HG02840 (cell line): ENCODE measurements at regions not wholly inside any gene's neighbourhood (a gene's known extent, or its start where the extent isn't known, plus 50 kb on each side); places are given as distances from the start of the nearest gene placed in this dataset.
"Not testable (repeated sequence)": the region's sequence is repeated elsewhere in the genome, so short reads cannot be mapped to it uniquely, and the experiment has no call there.

Source experiments
- ATAC-seq: cut with Tn5 transposase; IDR thresholded peaks from one replicate; pipeline ENCODE4 v1.9.1; 2021; ENCODE audit warnings: mild to moderate bottlenecking, moderate library complexity, moderate number of reproducible peaks; ENCODE audit not compliant: unreplicated experiment, low FRiP score

GRCh38 chr11:67780056-67780455 lies 105.6 kb upstream of the ALDH3B2 start:
- ATAC-seq = no peak

- not testable (repeated sequence) for ATAC-seq
Observed at GRCh38 chr11:67779189-67779875, 104.9 kb upstream of the ALDH3B2 start.

- ATAC-seq = no peak
Observed at GRCh38 chr11:67776852-67777520, 102.6 kb upstream of the ALDH3B2 start.

- not testable (repeated sequence) for ATAC-seq
Observed at GRCh38 chr11:67774175-67774574, 99.8 kb upstream of the ALDH3B2 start.

GRCh38 chr11:67768001-67768730 lies 93.7 kb upstream of the ALDH3B2 start:
- ATAC-seq = not testable (repeated sequence)

- not testable (repeated sequence) for ATAC-seq
Observed at GRCh38 chr11:67761211-67761610, 86.8 kb upstream of the ALDH3B2 start.

- ATAC-seq = not testable (repeated sequence)
Observed at GRCh38 chr11:67759321-67759720, 84.9 kb upstream of the ALDH3B2 start.

- not testable (repeated sequence) for ATAC-seq
Observed at GRCh38 chr11:67758467-67758866, 84.0 kb upstream of the ALDH3B2 start.

- ATAC-seq = not testable (repeated sequence)
Observed at GRCh38 chr11:67758009-67758408, 83.6 kb upstream of the ALDH3B2 start.

GRCh38 chr11:67753820-67754219 lies 79.4 kb upstream of the ALDH3B2 start:
- ATAC-seq = not testable (repeated sequence)

- ATAC-seq = no peak
Observed at GRCh38 chr11:67745181-67745726, 70.8 kb upstream of the ALDH3B2 start.

- ATAC-seq = not testable (repeated sequence)
Observed at GRCh38 chr11:67744231-67744630, 69.8 kb upstream of the ALDH3B2 start.

GRCh38 chr11:67738231-67738630 lies 63.8 kb upstream of the ALDH3B2 start:
- not testable (repeated sequence) for ATAC-seq

- ATAC-seq = not testable (repeated sequence)
Observed at GRCh38 chr11:67737562-67738080, 63.2 kb upstream of the ALDH3B2 start.

GRCh38 chr11:67732045-67732787 lies 57.8 kb upstream of the ALDH3B2 start:
- no peak for ATAC-seq

GRCh38 chr11:67731583-67731982 lies 57.2 kb upstream of the ALDH3B2 start:
- ATAC-seq = no peak

GRCh38 chr11:67728163-67728571 lies 53.7 kb upstream of the ALDH3B2 start:
- not testable (repeated sequence) for ATAC-seq

- not testable (repeated sequence) for ATAC-seq
Observed at GRCh38 chr11:67727066-67728040, 52.9 kb upstream of the ALDH3B2 start.
